PC-3 (cell line): ENCODE measurements at regions not wholly inside any gene's neighbourhood (a gene's known extent, or its start where the extent isn't known, plus 50 kb on each side); places are given as distances from the start of the nearest gene placed in this dataset.

Experiments
- ATAC-seq: fragments of 200-7000 bp; cut with Tn5 transposase; 2 replicates; pipeline ENCODE4 v1.9.1; 2020; ENCODE audit warnings: mild to moderate bottlenecking, moderate library complexity
- BruUV-seq: library from RNA; stranded (reverse); fragments of 400-500 nt; replicated peaks from 2 replicates; lab custom pipeline; 2021; lab: Mats Ljungman, UMichigan
- CTCF ChIA-PET: fragments of 300-600 bp; sonication (Branson Sonifier 250); formaldehyde crosslinking; loops from one replicate; lab custom pipeline; 2022; ENCODE audit warnings: antibody characterized with exemption; lab: Charles Lee
- POLR2A ChIA-PET: fragments of 300-600 bp; sonication (Branson Sonifier 250); formaldehyde crosslinking; loops from one replicate; lab custom pipeline; 2022; ENCODE audit warnings: antibody characterized with exemption; ENCODE audit not compliant: unreplicated experiment; lab: Charles Lee
- DNase-seq: peaks from one replicate; pipeline ENCODE4 v3.0.0-alpha.2; 2015
- H2AFZ ChIP-seq: fragments of 300-600 bp; sonication (generic); 2 replicates; pipeline ENCODE4 v1.6.0; 2016; ENCODE audit warnings: antibody characterized with exemption, low read length
- H3F3A ChIP-seq: fragments of 300-600 bp; sonication (generic); one replicate; pipeline ENCODE4 v1.6.0; 2017; ENCODE audit warnings: antibody characterized with exemption, low read length, control low read depth, mild to moderate bottlenecking; ENCODE audit not compliant: unreplicated experiment
- H3K27ac ChIP-seq: fragments of 300-600 bp; sonication (generic); 2 replicates; pipeline ENCODE4 v1.5.1; 2016; ENCODE audit warnings: mild to moderate bottlenecking, low read length
- H3K27me3 ChIP-seq: fragments of 300-600 bp; sonication (generic); 2 replicates; pipeline ENCODE4 v1.6.1; 2016; ENCODE audit warnings: low read length, mixed read lengths
- H3K36me3 ChIP-seq: fragments of 300-600 bp; sonication (generic); 2 replicates; pipeline ENCODE4 v1.6.1; 2016; ENCODE audit warnings: low read depth, mixed run types, low read length, mixed read lengths
- H3K4me1 ChIP-seq: fragments of 300-600 bp; sonication (generic); 2 replicates; pipeline ENCODE4 v1.5.1; 2016; ENCODE audit warnings: low read length; ENCODE audit not compliant: insufficient read depth
- H3K4me2 ChIP-seq: fragments of 300-600 bp; sonication (generic); 2 replicates; pipeline ENCODE4 v1.6.0; 2016; ENCODE audit warnings: low read length
- H3K4me3 ChIP-seq: fragments of 300-600 bp; sonication (generic); 2 replicates; pipeline ENCODE4 v1.5.1; 2016; ENCODE audit warnings: mild to moderate bottlenecking, low read length, mixed read lengths
- H3K79me2 ChIP-seq: fragments of 300-600 bp; sonication (generic); 2 replicates; pipeline ENCODE4 v1.6.1; 2017; ENCODE audit warnings: low read length, mixed read lengths
- H3K9ac ChIP-seq: fragments of 300-600 bp; sonication (generic); 2 replicates; pipeline ENCODE4 v1.6.0; 2016; ENCODE audit warnings: mild to moderate bottlenecking, low read length
- H3K9me2 ChIP-seq: fragments of 300-600 bp; sonication (generic); replicated peaks from 2 replicates; pipeline ENCODE4 v1.6.1; 2016; ENCODE audit warnings: mixed run types, low read length, mixed read lengths
- H3K9me3 ChIP-seq: fragments of 300-600 bp; sonication (generic); 2 replicates; pipeline ENCODE4 v1.6.1; 2016; ENCODE audit warnings: low read length, mixed read lengths
- H4K20me1 ChIP-seq: fragments of 300-600 bp; sonication (generic); 2 replicates; pipeline ENCODE4 v1.6.1; 2016; ENCODE audit warnings: low read length, mixed read lengths
- CTCF ChIP-seq: fragments of 300-600 bp; sonication (generic); conservative IDR thresholded peaks from 2 replicates; pipeline ENCODE4 v1.5.1; 2017; ENCODE audit warnings: antibody characterized with exemption, low read depth, mild to moderate bottlenecking, low read length
- EZH2 ChIP-seq: fragments of 300-600 bp; sonication (generic); IDR thresholded peaks from one replicate; pipeline ENCODE4 v1.6.1; 2017; ENCODE audit warnings: antibody characterized with exemption, mild to moderate bottlenecking, low read length; ENCODE audit not compliant: unreplicated experiment
- EZH2phosphoT487 ChIP-seq: fragments of 300-600 bp; sonication (generic); IDR thresholded peaks from 2 replicates; pipeline ENCODE4 v1.6.1; 2018; ENCODE audit warnings: mild to moderate bottlenecking, antibody characterized with exemption, low read length, borderline replicate concordance
- intact Hi-C: fragments of 100-400 bp; cut with micrococcal nuclease; formaldehyde crosslinking; loops from 2 replicates; pipeline ENCODE4 v1.9.0; 2023

GRCh38 chr5:98690002-98690401 is 83.5 kb upstream of the RGMB start:
- Histone ChIP-seq H2AFZ (no peak overlapping the region), H3K9me3 (no peaks in the 10 kb centered on the region), H3K27me3 (no peaks in the 10 kb centered on the region), H3K36me3 (no peaks in the 10 kb centered on the region), H3K9me2 (no peaks in the 10 kb centered on the region), H4K20me1 (no peaks in the 10 kb centered on the region), H3K4me2 (no peak overlapping the region), H3K4me3 (no peak overlapping the region), H3K79me2 (no peaks in the 10 kb centered on the region), H3K9ac (no peak overlapping the region), H3K27ac (no peak overlapping the region), H3K4me1 (no peaks in the 10 kb centered on the region), H3F3A (no peaks in the 10 kb centered on the region)
- ChIA-PET POLR2A (no interaction called here), CTCF (no interaction called here)
- no TSS peak for BruUV-seq
- ATAC-seq: no peak
- DNase-seq: no peak
- TF ChIP-seq EZH2 (no peak), CTCF (no peak), EZH2phosphoT487 (no peak)
- intact Hi-C loops: no loop called here

GRCh38 chr5:98694902-98695301 is 78.6 kb upstream of the RGMB start:
- no peak overlapping the region for H2AFZ ChIP-seq
- H3F3A ChIP-seq: no peaks in the 10 kb centered on the region
- ATAC-seq: no peak
- no peak for DNase-seq
- no peak overlapping the region for H3K4me2 ChIP-seq
- H3K9me2 ChIP-seq: no peaks in the 10 kb centered on the region
- H3K36me3 ChIP-seq: no peaks in the 10 kb centered on the region
- no peak overlapping the region for H3K27ac ChIP-seq
- H3K4me1 ChIP-seq: no peaks in the 10 kb centered on the region
- no peaks in the 10 kb centered on the region for H3K9me3 ChIP-seq
- CTCF ChIA-PET: no interaction called here
- no peak overlapping the region for H3K4me3 ChIP-seq
- no peaks in the 10 kb centered on the region for H3K79me2 ChIP-seq
- H3K27me3 ChIP-seq: no peaks in the 10 kb centered on the region
- H3K9ac ChIP-seq: no peak overlapping the region
- TF ChIP-seq EZH2 (no peak), EZH2phosphoT487 (no peak), CTCF (no peak)
- no TSS peak for BruUV-seq
- POLR2A ChIA-PET: interaction anchor here (0.6 kb wide), 1 partner anchor 12 kb away, joined by 5 read pairs; no protein-coding TSS in a partner anchor
- intact Hi-C loops: no loop called here
- no peaks in the 10 kb centered on the region for H4K20me1 ChIP-seq

GRCh38 chr5:98698359-98698758 is 75.1 kb upstream of the RGMB start:
- TF ChIP-seq EZH2: no peak
- no peak for TF ChIP-seq CTCF
- TF ChIP-seq EZH2phosphoT487: no peak
- Histone ChIP-seq H2AFZ (no peak overlapping the region), H3K36me3 (no peaks in the 10 kb centered on the region), H3K27me3 (no peaks in the 10 kb centered on the region), H3K79me2 (no peaks in the 10 kb centered on the region), H3K9me3 (no peaks in the 10 kb centered on the region), H3K4me3 (no peak overlapping the region), H3K27ac (no peak overlapping the region), H3K9ac (no peak overlapping the region), H3K4me1 (no peaks in the 10 kb centered on the region), H3F3A (no peaks in the 10 kb centered on the region), H3K9me2 (no peaks in the 10 kb centered on the region), H3K4me2 (no peak overlapping the region), H4K20me1 (no peaks in the 10 kb centered on the region)
- intact Hi-C loops: no loop called here
- no peak for ATAC-seq
- ChIA-PET CTCF (no interaction called here), POLR2A (no interaction called here)
- BruUV-seq: no TSS peak
- DNase-seq: no peak
